ENCODE measurements at regions not wholly inside any gene's neighbourhood (a gene's known extent, or its start where the extent isn't known, plus 50 kb on each side); places are given as distances from the start of the nearest gene placed in this dataset.

DNA sequence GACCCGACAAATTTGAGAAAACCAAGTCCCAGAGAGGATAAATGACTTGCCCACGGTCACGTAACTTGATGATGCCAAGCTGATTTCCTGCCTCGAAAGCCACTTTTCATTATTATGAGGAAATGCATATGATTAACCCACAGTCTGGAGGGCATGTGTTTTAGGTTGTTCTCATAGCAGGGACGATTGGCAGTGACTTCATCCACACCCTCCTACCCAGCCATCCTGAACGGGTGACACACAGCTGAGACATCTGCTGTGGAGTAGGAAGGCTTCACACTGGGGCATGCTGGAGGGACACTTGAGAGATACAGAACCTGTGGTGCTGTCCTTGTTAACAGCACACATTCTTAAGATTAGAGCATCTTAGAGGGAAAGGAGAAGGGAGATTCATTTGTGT lies 65.4 kb upstream of the WDFY2 start:
- DNase-seq (ENCODE audit: low read depth in 2 of 2) = no peak

GRCh38 chr13:51519771-51520216 lies 64.5 kb upstream of the WDFY2 start:
- no peak for DNase-seq (ENCODE audit: low read depth in 2 of 2)

DNA sequence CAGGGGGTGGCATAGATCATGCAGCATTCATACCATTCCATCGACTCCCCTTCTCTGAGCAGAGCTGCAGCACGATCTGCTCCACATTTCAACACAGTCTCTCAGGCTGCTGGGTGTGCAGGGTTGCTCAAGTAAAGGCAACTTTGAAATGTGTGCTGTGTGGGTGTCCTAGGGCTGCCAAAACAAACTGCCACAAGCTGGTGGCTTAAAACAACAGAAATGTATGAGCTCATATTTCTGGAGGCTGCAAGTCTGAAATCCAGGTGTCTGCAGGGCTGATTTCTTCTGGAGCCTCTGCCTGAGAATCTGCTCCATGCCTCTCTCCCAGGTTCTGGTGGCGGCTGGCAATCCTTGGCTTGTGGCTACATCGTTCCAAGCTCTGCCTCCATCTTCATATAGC lies 63.7 kb upstream of the WDFY2 start:
- DNase-seq (ENCODE audit: low read depth in 2 of 2) = no peak

GRCh38 chr13:51523082-51523518 lies 61.2 kb upstream of the WDFY2 start:
- DNase-seq (ENCODE audit: low read depth in 2 of 2) = no peak

DNA sequence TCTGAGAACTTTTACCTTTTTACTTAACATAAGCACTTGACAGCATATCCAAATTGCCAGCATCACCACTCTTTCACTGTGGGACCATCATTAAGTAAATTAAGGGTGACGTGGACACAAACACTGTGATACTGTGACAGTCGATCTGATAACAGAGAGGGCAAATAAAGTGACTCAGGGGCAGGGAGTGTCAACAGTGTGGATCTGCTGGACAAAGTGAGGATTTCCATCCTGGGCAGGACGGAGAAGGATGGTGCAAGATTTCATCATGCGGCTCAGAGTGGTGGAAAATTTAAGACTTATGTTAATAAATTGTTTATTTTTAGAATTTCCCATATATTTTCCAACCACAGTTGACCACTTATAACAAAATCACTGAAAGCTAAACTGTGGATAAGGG lies 60.0 kb upstream of the WDFY2 start:
- no peak for DNase-seq (ENCODE audit: low read depth in 2 of 2)

DNA sequence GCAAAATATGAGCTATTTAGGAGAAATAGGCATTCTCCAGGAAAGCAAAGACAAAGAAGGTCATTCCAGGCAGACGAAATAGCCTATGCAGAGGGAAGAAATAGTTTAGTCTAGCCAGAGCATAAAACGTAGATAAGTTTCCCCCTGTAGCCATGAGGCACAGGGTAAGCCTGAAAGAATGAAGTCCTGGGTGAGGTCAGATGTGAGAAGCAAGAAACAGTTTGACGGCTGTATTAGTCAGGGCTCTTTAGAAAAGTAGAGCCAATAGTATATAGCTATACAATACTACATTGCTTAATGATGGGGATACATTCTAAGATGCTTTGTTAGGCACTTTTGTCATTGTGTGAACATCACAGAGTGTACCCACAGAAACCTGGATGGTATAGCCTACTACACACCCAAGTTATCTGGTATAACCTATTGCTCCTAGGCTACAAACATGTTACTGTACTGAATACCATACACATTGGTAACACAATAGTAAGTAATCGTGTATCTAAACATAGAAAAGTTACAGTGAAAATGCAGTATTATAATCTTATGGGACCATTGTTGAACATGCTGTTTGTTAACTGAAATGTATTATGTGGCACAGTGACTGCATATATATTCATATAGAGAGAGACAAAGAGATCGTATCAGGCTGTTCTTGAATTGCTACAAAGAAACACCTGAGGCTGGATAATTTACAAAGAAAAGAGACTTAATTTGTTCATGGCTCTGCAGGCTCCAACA lies 59.3 kb upstream of the WDFY2 start:
- DNase-seq (ENCODE audit: low read depth in 2 of 2) = no peak

- DNase-seq (ENCODE audit: low read depth in 2 of 2) = no peak
These were observed 58.6 kb upstream of the WDFY2 start for GRCh38 chr13:51525567-51526167.

- DNase-seq (ENCODE audit: low read depth in 2 of 2) = no peak
These were observed 58.1 kb upstream of the WDFY2 start for GRCh38 chr13:51526202-51526601.

DNA sequence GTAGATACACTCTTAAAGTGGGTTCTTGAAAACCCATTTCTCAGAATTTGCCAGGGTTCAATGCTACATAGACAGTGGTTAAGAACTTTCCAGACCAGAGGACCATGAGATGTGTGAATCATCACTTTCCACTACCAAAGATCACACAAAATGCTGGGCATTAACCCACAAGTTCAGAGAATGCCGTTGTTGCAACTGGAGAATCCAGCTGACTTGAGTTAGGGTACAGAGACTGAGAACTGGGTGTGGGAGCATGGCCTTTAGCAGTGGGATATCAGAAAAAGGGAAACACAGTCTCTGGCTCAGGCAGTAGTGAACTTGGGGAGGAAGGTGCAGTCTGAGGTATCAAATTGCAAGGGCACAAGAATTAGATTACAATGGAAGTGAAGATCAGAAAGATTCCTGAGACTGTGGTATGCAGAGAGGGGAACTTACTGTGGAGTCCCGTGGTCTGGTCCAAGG lies 51.5 kb upstream of the WDFY2 start:
- DNase-seq (ENCODE audit: low read depth in 2 of 2) = no peak

DNA sequence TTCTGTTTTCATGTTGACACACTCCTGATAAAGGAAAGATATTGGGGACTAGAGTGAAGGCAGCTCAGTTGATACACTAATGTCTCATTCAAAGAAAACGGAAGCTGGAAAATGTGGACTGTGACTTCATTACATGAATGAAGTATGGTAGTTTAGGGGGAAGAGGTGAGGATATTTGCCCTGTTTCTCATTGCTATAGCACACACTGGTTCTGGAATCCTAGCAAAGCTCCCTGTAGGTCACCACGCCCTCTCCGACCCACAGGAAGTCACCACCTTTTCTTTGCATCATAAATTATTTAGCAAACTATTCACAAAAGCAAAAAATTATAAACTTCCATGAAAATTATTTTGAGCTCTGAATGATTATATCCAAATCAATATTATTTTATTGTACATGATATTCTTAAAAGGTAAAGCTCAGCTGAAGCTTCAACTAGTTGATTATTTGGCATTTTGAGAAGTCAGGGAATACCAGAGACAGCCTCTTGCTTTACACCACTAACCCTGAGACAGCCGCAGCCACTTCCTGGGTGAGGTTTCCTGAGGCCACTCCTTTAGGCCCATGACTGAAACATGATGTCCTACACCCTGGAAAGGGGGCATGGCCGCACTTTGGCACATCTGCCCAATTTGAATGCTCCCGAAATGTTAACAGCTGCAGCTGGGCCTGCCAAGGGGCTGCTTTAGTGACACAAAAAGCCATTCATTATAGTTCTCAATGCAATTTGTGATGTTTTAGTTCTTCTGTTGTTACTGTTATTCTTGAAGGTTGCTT lies 50.0 kb upstream of the WDFY2 start:
- DNase-seq (ENCODE audit: low read depth in 2 of 2) = peak; percentile 15
